Left forelimb (tissue), 1 donor: ENCODE measurements at regions not wholly inside any gene's neighbourhood (a gene's known extent, or its start where the extent isn't known, plus 50 kb on each side); places are given as distances from the start of the nearest gene placed in this dataset.

Source experiments
- DNase-seq: peaks from one replicate; pipeline ENCODE4 v3.0.0-alpha.2; 2018; ENCODE audit warnings: low spot score

- DNase-seq: no peak
These were observed 550.3 kb upstream of the TNP1 start for GRCh38 chr2:217409949-217410680.

- no peak for DNase-seq
These were observed 547.5 kb upstream of the TNP1 start for GRCh38 chr2:217407362-217407761.

GRCh38 chr2:217404236-217404760 is 544.4 kb upstream of the TNP1 start:
- DNase-seq: no peak

GRCh38 chr2:217402761-217403383 is 543.0 kb upstream of the TNP1 start:
- no peak for DNase-seq

- DNase-seq: no peak
These were observed 542.3 kb upstream of the TNP1 start for GRCh38 chr2:217402144-217402543.

GRCh38 chr2:217399291-217399690 is 539.4 kb upstream of the TNP1 start:
- no peak for DNase-seq

GRCh38 chr2:217398860-217399259 is 539.0 kb upstream of the TNP1 start:
- no peak for DNase-seq

- no peak for DNase-seq
These were observed 538.2 kb upstream of the TNP1 start for GRCh38 chr2:217398101-217398500.

- DNase-seq: no peak
These were observed 536.7 kb upstream of the TNP1 start for GRCh38 chr2:217396586-217396985.

GRCh38 chr2:217396165-217396564 is 536.3 kb upstream of the TNP1 start:
- DNase-seq: no peak

GRCh38 chr2:217394510-217395351 is 534.9 kb upstream of the TNP1 start:
- no peak for DNase-seq

- DNase-seq: no peak
These were observed 533.7 kb upstream of the TNP1 start for GRCh38 chr2:217393585-217394032.

GRCh38 chr2:217392930-217393584 is 533.2 kb upstream of the TNP1 start:
- DNase-seq: no peak

- DNase-seq: no peak
These were observed 528.0 kb upstream of the TNP1 start for GRCh38 chr2:217387776-217388387.

- DNase-seq: no peak
These were observed 526.2 kb upstream of the TNP1 start for GRCh38 chr2:217386041-217386440.

- DNase-seq: no peak
These were observed 523.8 kb upstream of the TNP1 start for GRCh38 chr2:217383620-217384019.

GRCh38 chr2:217382794-217383193 is 522.9 kb upstream of the TNP1 start:
- DNase-seq: no peak

- no peak for DNase-seq
These were observed 519.9 kb upstream of the TNP1 start for GRCh38 chr2:217379807-217380206.

GRCh38 chr2:217372794-217373193 is 512.9 kb upstream of the TNP1 start:
- no peak for DNase-seq

- DNase-seq: no peak
These were observed 511.9 kb upstream of the TNP1 start for GRCh38 chr2:217371781-217372213.

GRCh38 chr2:217370391-217370790 is 510.5 kb upstream of the TNP1 start:
- DNase-seq: no peak

- DNase-seq: no peak
These were observed 507.6 kb upstream of the TNP1 start for GRCh38 chr2:217367464-217367863.
